ENCODE measurements at regions not wholly inside any gene's neighbourhood (a gene's known extent, or its start where the extent isn't known, plus 50 kb on each side); places are given as distances from the start of the nearest gene placed in this dataset.

DNA sequence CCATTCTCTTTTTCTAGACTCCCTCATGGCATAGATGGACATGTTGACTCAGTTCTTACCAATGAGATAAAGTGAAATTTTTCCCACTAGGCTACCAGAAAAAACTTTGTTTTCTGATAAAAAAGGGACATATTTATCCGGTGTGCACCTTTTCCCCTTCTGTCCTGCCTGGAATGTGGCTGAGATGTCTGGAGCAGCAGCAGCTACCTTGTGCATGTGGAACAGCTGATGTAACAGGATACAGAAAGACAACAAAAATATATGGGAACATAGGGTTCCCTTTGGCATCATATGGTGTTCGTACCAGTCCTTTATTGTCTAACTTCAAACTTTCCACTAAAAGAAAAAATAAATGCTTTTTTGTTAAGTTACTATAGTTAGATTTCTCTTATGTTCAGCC, 460.2 kb upstream of the HS6ST1 start:
- no peak for DNase-seq (ENCODE audit: low read depth)

DNA sequence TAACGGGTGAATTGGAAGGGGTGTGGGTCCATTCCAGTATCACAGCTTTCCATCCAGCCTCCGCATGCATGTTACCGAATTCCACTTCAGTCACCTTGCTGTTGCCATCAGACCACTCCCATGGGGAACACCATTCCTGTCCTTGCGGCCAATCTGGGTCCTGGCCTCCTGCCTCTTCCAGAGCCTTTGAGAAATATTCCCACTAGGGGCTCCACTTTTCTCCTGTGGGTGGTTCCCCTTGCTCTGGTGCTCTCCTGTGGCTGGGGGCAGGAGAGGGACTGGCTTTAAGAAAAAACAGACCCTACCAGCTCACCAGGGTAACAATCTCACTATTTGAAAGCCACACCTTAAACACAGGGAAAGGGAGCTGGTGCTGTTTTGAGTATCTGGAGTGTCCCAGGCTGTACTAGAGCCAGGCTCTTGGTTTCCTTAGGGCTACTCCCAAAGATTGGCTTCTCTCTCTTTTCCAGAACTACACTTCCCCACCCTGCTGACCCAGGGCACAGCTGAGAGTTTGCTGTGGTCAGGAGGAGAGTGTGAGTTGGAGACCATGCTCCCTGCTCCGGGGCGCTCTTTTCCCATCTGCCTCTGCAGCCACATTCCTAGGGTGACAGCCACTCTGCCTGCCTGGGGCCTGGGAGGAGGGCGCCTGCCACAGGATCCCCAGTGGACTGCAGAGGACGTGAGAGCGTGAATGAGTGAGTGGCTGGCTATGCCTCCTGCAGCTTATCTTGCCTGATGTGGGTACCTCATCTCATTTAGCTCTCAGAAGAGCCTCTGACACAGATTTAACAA, 460.8 kb upstream of the HS6ST1 start:
- DNase-seq (ENCODE audit: low read depth), result no peak

DNA sequence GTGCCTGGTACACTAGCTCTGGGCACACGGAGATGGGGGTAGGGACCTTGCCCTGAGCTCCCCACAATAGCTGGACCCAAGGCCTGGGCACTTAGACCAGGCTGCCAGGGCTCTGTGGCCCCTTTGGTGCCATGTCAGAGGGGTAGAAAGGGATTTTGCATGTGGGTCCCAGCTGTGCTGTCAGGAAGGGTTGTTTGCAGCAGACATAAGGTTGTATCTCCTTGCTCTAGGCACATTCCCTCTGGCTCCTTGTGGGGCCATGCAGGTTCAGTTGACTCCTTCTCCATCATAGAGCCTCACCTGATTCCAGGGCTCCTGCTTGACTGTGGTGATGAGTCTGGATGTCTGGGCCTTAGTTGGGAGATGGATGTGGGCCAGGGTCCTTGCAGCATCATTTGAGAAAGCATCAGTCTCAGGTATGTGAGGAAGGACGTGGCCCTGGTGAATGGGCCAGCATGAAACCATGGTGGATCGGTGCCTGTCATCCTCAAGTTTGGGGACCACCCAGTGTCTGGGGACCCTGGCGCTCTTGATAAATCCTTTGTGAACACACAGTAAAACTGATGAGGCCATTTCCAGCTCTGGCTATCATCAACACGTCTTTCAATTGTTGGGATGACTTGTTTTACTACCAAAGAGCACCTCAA, 461.9 kb upstream of the HS6ST1 start:
- DNase-seq (ENCODE audit: low read depth), result no peak

DNA sequence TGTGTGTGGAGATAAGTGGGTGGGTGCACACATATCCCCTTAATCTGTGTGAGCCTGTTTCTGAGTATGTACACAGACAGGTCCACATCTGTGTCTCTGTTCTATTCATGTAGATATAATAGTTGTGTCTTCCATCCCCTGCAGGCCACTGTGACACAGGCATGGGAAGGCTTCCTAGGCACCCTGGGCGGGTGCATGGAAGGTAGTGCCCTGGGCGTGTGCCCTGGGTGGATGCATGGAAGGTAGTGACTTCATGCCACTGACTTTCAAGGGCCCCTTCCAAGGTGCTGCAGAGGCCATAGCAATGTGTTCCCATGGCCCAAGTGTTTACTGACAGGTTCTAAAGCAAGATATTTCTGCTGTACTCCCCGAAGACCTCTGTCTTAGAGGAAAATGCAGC, 462.5 kb upstream of the HS6ST1 start:
- DNase-seq (ENCODE audit: low read depth), result no peak

DNA sequence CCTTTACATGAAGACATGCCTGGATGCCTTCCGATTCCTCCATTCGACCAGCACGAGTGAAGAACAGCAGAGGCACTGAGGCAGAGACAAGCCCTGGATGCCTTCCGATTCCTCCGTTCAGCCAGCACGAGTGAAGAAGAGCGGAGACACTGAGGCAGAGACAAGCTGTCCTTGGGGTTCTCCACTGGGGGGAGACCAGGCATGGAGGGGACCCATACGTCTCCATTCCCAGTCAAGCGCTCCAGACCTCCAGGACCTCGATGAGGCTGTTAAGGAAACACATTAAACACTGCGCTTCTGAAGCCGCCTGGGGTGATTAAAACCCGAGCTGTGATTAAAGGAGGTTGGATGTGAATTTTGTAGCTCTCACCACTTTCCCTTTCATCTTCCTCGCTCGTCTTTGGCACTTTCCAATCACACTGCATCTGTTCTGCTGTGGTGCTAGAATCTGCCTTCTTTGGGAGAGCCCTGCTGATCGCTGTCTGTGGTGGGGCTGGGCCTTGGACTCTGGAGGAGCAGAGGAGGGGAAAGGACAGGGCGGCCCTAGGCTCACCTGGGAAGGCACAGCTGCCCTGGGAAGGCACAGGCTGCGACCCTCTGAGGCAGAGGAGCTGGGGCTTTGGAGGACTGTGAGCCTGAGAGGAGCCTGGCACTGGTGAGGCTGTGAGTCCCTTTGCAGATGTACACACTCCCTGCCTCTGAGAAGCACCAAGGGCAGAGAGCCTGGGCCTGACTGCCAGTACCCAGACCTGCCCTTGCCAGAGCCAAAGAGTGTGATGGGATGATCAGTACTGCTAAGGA, 463.1 kb upstream of the HS6ST1 start:
- no peak for DNase-seq (ENCODE audit: low read depth)

DNA sequence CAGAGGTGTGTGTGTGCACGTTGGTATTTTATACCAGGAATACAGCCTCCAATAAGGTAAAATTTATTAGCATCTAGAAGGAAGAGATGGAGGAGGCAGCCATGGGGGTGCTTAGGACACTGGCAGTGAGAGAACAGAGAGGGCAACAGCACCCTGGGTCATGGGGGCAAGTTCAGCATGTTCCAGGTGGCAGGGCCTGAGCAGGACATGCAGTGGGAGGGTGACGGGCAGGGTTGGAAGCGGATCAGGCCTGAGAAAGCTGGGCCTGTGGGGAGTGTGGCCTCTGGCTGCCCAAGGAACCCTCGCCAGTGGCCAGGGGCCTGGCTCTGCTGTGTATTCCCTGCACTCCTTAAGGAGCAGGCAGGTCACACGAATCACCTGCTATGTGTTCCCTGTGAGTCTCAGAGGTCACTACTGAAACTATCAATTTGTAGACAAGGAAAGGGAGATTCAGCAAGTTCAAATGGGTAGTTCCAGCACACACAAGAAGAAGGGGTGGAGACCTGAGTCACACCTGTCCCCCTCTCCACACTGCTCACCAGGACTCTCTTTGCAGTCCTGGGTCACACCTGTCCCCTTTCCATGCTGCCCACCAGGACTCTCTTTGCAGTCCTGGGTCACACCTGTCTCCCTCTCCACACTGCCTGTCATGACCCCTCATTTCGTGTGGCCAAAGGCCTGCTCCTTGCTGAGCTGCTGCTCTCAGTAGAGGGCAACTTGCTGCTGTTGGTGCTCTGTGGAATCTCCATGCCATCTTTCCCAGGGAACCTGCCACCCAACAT, 463.9 kb upstream of the HS6ST1 start:
- DNase-seq (ENCODE audit: low read depth), result no peak

DNA sequence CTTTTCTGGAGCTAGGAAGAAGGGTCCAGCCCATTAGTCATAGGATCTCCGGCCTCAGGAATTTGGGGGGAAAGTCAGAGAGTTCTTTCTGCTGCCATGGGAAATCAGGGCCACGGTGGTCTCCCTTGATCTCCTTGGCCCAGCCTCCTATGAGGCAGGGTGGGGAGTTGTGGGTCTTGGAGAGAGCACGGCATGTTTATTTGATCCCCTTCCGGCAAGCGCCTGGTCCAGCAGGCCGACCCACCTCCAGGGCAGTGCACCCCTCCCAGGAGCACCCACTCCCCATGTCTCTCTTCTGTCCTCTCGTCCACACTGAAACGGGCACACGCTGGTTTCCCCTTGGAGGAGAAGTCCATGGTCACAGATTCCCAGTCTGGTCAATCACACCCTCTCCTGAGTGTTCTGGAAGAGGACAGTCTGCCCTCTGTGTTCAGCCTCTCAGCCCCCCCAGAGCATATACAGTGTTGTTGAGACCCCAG, 464.6 kb upstream of the HS6ST1 start:
- no peak for DNase-seq (ENCODE audit: low read depth)

DNA sequence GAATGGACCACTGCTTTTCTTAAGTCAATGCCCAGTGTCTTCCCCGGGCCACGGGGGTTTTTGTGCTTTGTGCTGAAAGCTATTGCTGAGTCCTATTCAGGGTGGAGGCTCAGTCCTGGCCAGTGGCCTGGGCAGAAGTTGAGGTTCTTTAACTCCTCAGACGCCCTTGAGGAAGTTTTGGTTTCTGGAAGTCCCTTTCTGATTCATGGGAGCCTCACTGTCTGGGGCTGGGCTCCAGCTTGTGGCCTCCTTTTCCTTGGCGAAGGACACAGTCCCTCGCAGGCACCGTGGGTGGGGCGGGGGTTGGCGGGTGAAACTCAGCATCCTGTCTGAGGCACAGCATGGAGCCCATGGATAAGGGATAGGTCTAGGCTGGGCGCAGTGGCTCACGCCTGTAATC, 465.2 kb upstream of the HS6ST1 start:
- no peak for DNase-seq (ENCODE audit: low read depth)

DNA sequence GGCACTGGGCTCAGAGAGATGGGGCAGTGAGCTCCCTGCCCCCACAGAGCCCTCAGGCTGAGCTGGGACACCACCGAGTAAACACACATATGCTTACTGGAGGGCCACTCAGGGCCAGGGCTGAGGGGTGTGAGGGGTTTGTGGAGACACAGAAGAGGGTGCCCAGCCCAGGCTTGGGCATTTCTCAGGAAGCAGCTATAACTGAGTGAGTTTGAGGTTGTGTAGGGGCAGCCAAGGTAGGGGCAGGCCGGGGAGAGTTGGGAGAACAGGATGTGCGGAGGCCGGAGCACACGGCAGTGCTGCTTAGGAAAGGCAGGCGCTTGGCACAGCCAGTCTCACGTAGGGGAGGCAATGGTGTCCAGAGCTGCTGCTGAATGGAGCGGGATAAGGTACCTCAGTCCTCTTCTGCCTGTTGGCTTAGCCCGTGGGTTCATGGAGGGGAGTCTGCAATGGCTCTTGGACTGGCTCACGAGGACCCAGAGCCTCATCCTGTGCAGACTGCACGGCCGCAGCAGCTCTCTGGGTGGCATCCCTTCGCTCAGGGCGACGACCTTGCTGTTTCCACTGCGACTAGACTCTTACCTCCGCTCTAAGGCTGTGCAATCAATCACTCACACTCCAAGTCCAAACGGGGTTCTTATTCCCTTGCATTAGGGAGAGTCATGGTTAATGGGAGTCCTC, 466.1 kb upstream of the HS6ST1 start:
- no peak for DNase-seq (ENCODE audit: low read depth)

DNA sequence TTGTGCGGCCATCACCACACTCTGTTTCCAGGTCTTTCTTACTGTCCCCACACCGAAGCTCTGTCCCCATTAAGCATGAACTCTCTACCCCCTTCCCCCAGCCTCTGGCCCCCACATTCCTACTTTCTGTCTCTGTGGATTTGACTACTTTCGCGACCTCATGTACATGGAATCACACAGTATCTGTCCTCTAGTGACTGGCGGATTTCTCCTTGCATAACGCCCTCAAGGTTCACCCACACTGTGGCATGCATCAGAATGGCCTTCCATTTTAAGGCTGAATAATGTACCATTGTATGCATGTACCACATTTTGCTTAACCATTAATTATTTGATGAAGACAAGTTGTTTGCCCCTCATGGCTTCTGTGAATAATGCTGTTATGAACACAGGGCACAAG, 467.6 kb upstream of the HS6ST1 start:
- no peak for DNase-seq (ENCODE audit: low read depth)

DNA sequence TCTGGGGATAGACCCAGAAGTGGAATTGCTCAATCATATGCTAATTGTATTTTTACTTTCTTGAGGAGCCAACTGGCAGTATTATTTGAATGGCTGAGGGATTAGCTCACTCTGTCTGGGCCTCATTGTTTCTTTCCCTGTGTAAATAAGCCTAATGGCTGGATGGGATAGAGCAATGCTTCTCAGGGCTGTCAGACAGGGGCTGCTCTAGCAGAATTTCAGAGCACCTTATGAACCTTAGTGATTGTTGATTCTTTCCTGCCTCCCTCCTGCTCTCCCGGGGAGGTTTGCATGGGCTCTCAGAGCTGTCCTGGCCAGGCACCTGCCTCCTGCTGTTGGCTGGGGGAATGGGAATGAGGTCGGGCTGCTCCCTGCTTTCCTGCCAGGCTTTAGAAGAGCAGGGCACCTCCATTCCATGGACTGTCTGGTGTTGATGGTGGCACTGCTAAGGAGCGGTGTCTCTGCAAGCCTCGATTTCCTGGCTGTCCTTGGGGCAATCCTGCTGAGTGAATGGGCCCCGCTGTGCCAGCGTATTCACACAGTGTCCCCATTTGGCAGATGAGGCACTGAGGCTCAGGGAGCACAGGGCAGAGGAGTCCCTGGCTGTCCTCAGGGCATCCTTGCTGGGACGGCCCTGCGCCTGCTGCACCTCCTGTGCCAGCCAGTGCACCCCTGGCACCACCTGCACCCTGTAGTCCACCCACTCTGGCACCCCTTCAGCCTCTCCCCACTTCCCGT, 468.2 kb upstream of the HS6ST1 start:
- no peak for DNase-seq (ENCODE audit: low read depth)

DNA sequence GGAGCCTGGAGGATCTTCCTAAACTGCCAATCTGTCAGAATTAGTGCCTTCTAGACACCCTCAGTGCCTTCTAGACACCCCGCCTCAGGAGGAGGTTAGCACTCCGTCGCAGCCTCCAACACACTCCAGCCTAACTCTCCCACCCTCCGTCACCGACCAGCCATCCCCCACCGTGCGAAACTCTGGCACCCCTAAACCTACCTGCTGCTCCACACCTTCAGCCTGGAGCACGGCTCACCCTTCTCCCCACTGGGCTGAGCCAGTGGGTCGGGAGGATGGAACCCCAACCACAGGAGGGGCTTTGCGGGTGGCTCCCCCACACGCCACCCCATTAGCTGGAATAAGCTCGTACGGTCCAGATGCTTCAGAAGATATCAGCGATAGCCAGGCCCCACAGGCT, 468.9 kb upstream of the HS6ST1 start:
- no peak for DNase-seq (ENCODE audit: low read depth)

DNA sequence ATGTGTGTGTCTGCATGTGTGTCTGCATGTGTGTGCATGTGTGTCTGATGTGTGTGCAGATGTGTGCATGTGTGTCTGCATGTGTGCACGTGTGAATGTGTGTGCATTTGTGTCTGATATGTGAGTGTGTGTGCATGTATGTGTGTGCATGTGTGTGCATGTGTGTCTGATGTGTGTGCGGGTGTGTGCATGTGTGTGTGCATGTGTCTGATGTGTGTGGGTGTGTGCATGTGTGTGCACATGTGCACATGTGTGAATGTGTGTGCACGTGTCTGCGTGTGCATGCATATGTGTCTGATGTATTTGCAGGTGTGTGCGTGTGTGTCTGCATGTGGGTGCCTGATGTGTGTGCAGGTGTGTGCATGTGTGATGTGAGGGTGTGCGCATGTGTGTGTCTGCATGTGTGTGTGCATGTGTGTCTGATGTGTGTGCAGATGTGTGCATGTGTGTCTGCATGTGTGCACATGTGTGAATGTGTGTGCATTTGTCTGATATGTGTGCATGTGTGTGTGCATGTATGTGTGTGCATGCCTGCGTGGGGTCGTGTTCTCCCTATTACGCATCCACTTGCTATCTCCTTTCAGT, 470.1 kb upstream of the HS6ST1 start:
- DNase-seq (ENCODE audit: low read depth), result no peak

DNA sequence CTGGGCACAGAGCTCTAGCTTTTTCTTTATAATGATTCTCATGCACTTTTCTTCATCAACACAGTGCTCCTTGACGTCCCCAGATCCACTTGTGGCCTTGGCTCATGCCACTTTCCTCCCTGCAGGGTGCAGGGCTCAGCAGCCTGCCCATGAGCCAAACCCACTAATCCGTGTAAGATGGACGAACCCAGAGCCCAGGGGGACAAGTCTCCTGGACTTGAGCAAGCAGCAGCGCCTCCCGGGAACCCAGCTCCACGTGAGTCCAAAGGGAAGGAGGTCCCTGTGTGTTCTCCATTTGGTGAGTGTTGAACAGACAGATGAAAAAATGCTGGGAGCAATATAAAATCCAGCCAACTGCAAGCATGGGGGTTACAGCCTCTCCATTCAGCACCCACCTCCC, 470.6 kb upstream of the HS6ST1 start:
- DNase-seq (ENCODE audit: low read depth), result no peak

DNA sequence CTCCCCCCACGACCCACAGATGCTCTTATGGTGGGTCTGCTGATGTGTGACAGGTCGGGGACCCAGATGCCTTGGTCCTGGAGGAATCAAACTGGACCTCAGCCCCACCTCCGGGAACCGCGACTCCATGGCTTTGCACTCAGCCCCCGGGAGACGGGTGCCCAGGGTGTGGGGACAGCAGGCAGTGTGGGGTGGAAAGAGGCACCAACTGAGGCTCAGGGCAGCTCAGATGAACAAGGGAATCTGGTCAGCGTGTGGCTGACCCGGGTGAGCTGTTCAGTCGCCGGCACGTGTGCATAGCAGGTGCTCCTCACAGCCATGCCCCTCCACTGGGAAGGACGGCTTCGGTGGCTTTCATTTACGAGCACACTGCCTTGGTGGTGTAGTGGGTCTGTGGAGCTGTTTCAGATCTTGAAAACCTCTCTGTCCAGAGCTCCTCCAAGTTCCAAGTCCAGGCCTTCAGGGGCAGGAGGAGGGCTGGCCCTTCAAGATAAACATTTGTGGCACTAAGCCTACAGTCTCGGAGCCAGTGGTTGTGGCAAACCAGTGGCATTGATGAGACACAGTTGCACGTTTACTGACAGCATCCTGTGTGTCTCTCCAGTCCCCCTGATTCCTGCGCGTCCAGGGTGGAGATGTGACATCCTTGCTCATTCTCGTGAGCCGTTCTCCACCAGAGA, 471.2 kb upstream of the HS6ST1 start:
- DNase-seq (ENCODE audit: low read depth), result no peak

DNA sequence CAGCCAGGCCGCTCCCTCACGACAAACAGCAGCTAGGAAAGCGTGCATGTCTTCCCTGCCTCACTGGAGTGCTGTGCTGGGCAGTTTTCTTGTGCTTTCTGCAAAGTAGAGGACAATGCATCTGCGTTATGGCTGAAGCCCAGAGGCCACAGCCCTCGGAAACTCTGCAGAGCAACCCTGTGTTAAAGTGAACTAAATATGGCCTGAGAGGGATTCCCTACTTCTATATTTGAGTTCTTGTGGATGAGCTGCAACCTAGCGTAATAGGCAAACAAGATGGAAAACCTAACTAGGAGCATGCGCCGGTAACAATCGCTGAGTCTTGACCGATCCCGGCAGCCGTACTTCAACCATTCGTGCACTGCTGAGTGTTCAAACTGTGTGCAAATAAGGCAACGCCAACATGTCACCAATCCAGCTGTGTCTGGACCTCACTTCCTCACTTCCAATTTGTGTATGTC, 471.9 kb upstream of the HS6ST1 start:
- no peak for DNase-seq (ENCODE audit: low read depth)

DNA sequence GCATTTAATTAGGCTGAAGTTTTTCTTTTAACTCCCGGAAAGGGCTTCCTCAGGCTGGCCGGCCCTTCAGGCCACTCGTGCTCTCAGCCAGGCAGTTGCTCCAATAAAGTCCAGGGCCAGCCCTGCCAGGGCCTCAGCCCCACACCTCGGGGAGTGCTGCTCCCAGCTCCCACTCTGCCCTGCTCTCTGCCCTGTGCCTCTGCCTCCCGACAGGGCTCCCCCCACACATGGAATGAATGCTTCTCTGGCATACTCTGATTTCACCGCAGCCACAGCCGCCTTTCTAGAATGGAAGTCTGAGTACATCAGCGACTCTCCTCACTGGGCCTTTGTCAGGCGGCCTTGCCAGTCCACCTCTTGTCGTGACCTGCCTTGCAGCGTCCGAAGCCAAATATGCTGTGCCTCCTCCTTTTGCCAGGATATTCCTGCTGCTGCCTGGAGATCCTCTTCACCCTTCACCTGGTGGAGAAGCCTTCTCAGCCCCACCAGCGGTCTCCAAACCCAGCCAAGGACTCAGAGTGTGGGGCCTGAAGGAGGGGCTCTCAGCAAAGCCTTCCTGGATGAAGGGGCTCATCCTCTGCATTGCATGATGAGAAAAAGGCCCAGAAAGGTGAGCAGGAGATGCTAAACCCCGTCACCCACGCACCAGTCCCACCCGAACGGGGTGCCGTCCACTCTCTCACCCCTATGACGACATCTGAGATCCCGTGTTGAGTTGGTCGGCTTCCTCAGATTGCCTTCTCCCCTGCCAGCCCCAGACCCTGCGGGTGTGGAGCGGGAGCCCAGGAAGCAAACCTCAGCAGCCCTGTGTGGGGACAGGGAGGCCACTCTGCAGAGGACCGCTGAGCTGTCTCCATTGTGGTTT, 472.7 kb upstream of the HS6ST1 start:
- DNase-seq (ENCODE audit: low read depth), result no peak

DNA sequence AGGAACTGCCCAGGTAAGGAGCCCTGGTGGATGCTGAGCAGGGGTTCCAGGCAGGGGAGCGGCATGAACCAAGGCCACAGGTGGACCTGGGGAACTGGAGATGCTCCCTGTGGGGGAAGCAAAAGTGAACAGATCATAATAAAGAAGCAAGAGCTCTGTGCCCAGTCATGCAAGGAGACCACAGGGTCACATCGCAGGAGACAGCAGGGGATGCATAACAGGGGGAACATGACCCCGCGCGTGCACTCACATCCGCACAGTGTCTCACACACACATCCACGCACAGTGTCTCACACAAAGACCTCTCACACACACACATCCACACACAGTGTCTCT, 473.3 kb upstream of the HS6ST1 start:
- no peak for DNase-seq (ENCODE audit: low read depth)

DNA sequence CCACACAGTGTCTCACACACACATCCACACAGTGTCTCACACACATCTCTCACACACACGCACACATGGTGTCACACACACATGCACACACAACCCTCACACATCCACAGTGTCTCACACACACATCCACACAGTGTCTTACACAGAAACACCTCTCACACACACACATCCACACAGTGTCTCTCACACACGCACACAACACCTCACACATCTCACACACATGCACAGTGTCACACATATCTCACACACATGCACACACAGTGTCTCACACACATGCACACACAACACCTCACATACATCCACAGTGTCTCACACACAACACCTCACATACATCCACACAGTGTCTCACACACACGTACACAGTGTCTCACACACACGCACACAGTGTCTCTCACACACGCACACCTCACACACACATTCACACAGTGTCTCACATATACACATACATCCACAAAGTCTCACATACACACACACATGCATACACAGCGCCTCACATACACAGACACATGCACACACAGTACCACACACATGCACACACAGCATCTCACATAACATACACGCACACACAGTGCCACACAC, 473.9 kb upstream of the HS6ST1 start:
- no peak for DNase-seq (ENCODE audit: low read depth)
